ENCODE measurements at regions not wholly inside any gene's neighbourhood (a gene's known extent, or its start where the extent isn't known, plus 50 kb on each side); places are given as distances from the start of the nearest gene placed in this dataset.

DNA sequence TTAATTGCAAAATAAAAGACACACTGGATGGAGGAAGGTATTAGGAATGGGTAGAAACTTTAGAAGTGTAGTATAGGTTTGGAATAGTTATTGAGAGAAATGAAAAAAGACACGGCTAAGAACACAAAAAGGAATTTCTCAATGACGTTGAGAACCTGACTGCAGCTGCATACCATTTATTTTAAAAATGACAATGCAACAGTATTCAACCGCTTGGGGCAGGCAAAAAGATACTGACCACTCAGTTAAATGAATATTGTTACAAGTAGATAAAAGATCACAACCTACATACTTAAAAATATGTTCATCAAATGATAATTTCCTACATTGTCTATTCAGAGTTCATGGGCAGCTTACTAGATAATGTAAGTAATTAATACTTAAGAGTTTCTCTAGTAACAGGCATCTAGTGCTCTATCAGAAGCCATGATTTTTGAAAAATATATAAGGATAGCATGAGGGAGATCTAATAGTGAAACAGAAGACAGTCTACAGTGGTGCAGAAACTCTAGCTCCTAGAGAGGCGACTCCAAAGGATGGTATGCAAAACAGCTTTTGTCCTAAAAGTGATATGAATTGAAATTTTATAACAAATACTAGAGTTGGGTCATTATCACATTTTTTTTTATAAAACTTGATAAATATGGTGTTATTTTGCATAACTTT lies 216.2 kb upstream of the VEGFC start:
- Histone ChIP-seq H3K36me3 (no peaks in the 10 kb centered on the region), H3K4me3 (no peak overlapping the region), H3K9me3 (peaks cover 6% of the 10 kb centered on the region), H3K27ac (no peak overlapping the region), H3K4me1 (no peaks in the 10 kb centered on the region), H3K27me3 (no peaks in the 10 kb centered on the region)
- TF ChIP-seq POLR2AphosphoS5 (IDR thresholded peaks at IDR 0.05) (no peak), CTCF (IDR thresholded peaks at IDR 0.05) (no peak), EP300 (IDR thresholded peaks at IDR 0.05) (no peak), POLR2A (IDR thresholded peaks at IDR 0.05) (no peak)
- no peak for DNase-seq (ENCODE audit: low spot score in 2 of 2)
- 73% methylated on average over 4 of the region's 4 CpGs for WGBS

DNA sequence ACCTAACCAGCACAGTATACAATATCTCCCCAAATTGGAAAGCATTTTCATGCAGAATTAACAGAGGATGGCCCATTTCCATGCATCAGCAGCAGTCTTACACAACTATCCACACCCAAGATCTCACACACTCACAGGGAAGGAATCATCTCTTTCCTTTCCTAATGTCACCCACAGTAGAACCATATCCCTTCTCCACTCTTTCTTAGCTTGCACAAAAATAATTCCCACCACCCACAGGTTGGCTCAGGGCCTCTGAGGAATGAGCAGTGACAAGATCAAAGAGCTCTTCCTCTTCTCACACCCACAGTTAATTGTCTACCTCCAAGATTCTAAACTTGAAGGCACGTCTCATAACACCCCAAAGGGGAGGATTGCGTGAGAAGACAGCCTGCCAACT lies 217.7 kb upstream of the VEGFC start:
- Histone ChIP-seq H3K4me1 (no peaks in the 10 kb centered on the region), H3K4me3 (no peak overlapping the region), H3K27me3 (no peaks in the 10 kb centered on the region), H3K36me3 (no peaks in the 10 kb centered on the region), H3K27ac (no peak overlapping the region), H3K9me3 (peaks cover 6% of the 10 kb centered on the region)
- TF ChIP-seq CTCF (IDR thresholded peaks at IDR 0.05): no peak
- no peak for TF ChIP-seq POLR2A (IDR thresholded peaks at IDR 0.05)
- no peak for TF ChIP-seq POLR2AphosphoS5 (IDR thresholded peaks at IDR 0.05)
- TF ChIP-seq EP300 (IDR thresholded peaks at IDR 0.05): no peak
- 38% methylated on average over 2 of the region's 2 CpGs for WGBS
- DNase-seq (ENCODE audit: low spot score in 2 of 2): no peak

DNA sequence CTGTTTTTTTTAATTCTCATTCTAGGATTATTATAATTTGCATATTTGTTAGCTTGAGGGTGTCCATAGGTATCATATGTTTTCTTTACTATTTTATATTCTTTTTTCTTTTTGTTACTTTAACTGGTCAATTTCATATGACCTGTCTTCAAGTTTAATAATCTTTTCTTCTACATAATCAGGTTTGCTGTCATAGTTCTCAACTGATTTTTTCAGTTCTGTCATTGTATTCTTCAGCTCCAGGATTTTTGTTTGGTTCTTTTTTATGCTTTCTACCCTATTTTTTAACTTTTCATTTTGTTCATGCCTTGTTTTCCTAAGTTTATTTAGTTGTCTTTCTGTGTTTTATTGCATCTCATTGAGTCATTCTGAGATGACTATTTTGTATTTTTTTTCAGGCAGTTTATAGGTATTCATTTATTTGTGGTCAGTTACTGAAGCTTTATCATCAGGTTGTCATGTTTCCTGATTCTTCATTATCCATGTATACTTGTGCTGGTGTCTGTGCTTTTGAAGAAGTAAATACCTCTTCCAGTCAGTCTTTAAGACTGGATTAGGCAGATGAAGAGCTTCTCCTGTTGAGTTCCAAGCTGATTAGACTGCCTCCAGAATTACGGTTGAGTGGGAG lies 220.3 kb upstream of the VEGFC start:
- Histone ChIP-seq H3K36me3 (no peaks in the 10 kb centered on the region), H3K27me3 (no peaks in the 10 kb centered on the region), H3K9me3 (peaks cover 6% of the 10 kb centered on the region), H3K4me1 (no peaks in the 10 kb centered on the region), H3K4me3 (no peak overlapping the region), H3K27ac (no peak overlapping the region)
- DNase-seq (ENCODE audit: low spot score in 2 of 2): no peak
- 90% methylated on average over 1 of the region's 1 CpG for WGBS
- TF ChIP-seq EP300 (IDR thresholded peaks at IDR 0.05) (no peak), POLR2AphosphoS5 (IDR thresholded peaks at IDR 0.05) (no peak), POLR2A (IDR thresholded peaks at IDR 0.05) (no peak), CTCF (IDR thresholded peaks at IDR 0.05) (no peak)

GRCh38 chr4:177016541-177017141 lies 223.9 kb upstream of the VEGFC start:
- H3K27me3 ChIP-seq: no peaks in the 10 kb centered on the region
- WGBS: 29% methylated on average over 1 of the region's 1 CpG
- TF ChIP-seq POLR2AphosphoS5 (IDR thresholded peaks at IDR 0.05) (no peak), POLR2A (IDR thresholded peaks at IDR 0.05) (no peak), CTCF (IDR thresholded peaks at IDR 0.05) (no peak), EP300 (IDR thresholded peaks at IDR 0.05) (no peak)
- no peak overlapping the region for H3K27ac ChIP-seq
- no peaks in the 10 kb centered on the region for H3K4me1 ChIP-seq
- no peak overlapping the region for H3K4me3 ChIP-seq
- no peak for DNase-seq (ENCODE audit: low spot score in 2 of 2)
- H3K36me3 ChIP-seq: no peaks in the 10 kb centered on the region
- peaks cover 6% of the 10 kb centered on the region for H3K9me3 ChIP-seq

DNA sequence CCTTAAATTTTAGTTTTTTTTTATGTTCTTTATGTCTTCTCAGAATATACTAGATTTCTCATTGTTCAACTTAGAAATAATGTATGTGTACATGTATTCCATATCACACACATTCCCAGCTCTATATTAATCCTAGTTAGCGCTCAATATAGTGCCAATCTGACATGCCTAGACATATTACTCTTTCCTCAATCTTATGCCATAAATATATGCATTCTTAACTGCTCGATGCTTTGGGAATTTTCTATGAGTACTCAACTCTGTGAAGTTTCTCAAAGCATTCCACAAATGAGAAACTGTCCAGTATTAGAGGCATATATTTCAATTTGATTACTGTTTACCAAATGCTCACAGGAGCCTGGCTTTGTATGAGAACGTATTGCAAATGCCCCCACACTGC lies 231.2 kb upstream of the VEGFC start:
- DNase-seq (ENCODE audit: low spot score in 2 of 2): no peak
- Histone ChIP-seq H3K4me1 (no peaks in the 10 kb centered on the region), H3K4me3 (no peak overlapping the region), H3K27me3 (no peaks in the 10 kb centered on the region), H3K36me3 (no peaks in the 10 kb centered on the region), H3K27ac (no peak overlapping the region), H3K9me3 (no peaks in the 10 kb centered on the region)
- 35% methylated on average over 3 of the region's 3 CpGs for WGBS
- no peak for TF ChIP-seq CTCF (IDR thresholded peaks at IDR 0.05)
- no peak for TF ChIP-seq POLR2AphosphoS5 (IDR thresholded peaks at IDR 0.05)
- TF ChIP-seq POLR2A (IDR thresholded peaks at IDR 0.05): no peak
- TF ChIP-seq EP300 (IDR thresholded peaks at IDR 0.05): no peak

Measured in suprapubic skin (tissue), 4 donors.